K562 (cell line): ENCODE measurements at regions not wholly inside any gene's neighbourhood (a gene's known extent, or its start where the extent isn't known, plus 50 kb on each side); places are given as distances from the start of the nearest gene placed in this dataset.

Experiments
- ATAC-seq: fragments of 200-7000 bp; cut with Tn5 transposase; 3 replicates; pipeline ENCODE4 v1.9.1; 2020; ENCODE audit warnings: moderate library complexity
- BruUV-seq: library from RNA; stranded (reverse); fragments of 400-500 nt; replicated peaks from 2 replicates; lab custom pipeline; 2021; lab: Mats Ljungman, UMichigan
- CTCF ChIA-PET: fragments of 300-600 bp; formaldehyde crosslinking; extraction: SDS; loops from one replicate; lab custom pipeline; 2021; ENCODE audit warnings: low intra/inter-chr PET ratio; lab: Yijun Ruan, JAX
- POLR2A ChIA-PET: fragments of 300-600, 350-650 bp; sonication (Branson Sonifier 250); formaldehyde crosslinking; extraction: SDS; loops from one replicate; lab custom pipeline; 2021; ENCODE audit warnings: antibody characterized with exemption, inconsistent platforms; lab: Yijun Ruan, JAX
- DNase-seq, 4 experiments: peaks; one replicate each; pipeline versions ENCODE4 v3.0.0 to v3.0.0-alpha.2; 2011 to 2018; ENCODE audit warnings: low spot score in 3 of 4, mixed read lengths in 3 of 4; ENCODE audit errors: extremely low read depth in 1 of 4
- FAIRE-seq: peaks from 2 replicates; lab custom pipeline; 2011; peaks lifted over from hg19 to GRCh38; lab: Jason Lieb, UNC
- H2AFZ ChIP-seq: 2 replicates; pipeline ENCODE4 v1.6.0; 2011; ENCODE audit warnings: low read depth, low read length, control low read depth, inconsistent platforms
- H3K27ac ChIP-seq: fragments of 200-600 bp; 3 replicates; pipeline ENCODE4 v1.8.0; 2011; ENCODE audit warnings: low read depth, mild to moderate bottlenecking, control low read depth, inconsistent platforms, low read length, moderate library complexity, mixed read lengths; ENCODE audit errors: extremely low read depth
- H3K27me3 ChIP-seq, 2 experiments: fragments of 300-600 bp in 1 of 2; 2 replicates in 1 of 2; 3 replicates in 1 of 2; pipeline versions ENCODE4 v1.6.0 to v1.8.0; 2011; ENCODE audit warnings: inconsistent platforms in 2 of 2, low read length in 2 of 2, mild to moderate bottlenecking in 1 of 2, mixed read lengths in 1 of 2, moderate library complexity in 1 of 2; ENCODE audit not compliant: control insufficient read depth in 2 of 2, insufficient read depth in 2 of 2
- H3K36me3 ChIP-seq: fragments of 300-600 bp; 3 replicates; pipeline ENCODE4 v1.8.0; 2011; ENCODE audit warnings: mild to moderate bottlenecking, low read length, inconsistent platforms; ENCODE audit not compliant: control insufficient read depth, insufficient read depth
- H3K4me1 ChIP-seq, 2 experiments: fragments of 200-600 bp in 1 of 2; replicated peaks in 1 of 2; 2 replicates in 1 of 2; 3 replicates in 1 of 2; pipeline versions ENCODE4 v1.5.1 to v1.8.0; 2011; ENCODE audit warnings: inconsistent platforms in 2 of 2, low read length in 2 of 2, mild to moderate bottlenecking in 1 of 2, mixed read lengths in 1 of 2, moderate library complexity in 1 of 2; ENCODE audit not compliant: control insufficient read depth in 2 of 2, insufficient read depth in 2 of 2
- H3K4me2 ChIP-seq: 2 replicates; pipeline ENCODE4 v1.6.1; 2011; ENCODE audit warnings: low read length, control low read depth, inconsistent platforms, mixed read lengths; ENCODE audit not compliant: insufficient read depth
- H3K4me3 ChIP-seq: fragments of 200-600 bp; sonication (generic), shearing (Covaris generic); 2 replicates; pipeline ENCODE4 v1.5.1; 2016; ENCODE audit warnings: control low read depth, inconsistent platforms
- H3K79me2 ChIP-seq: fragments of 200-600 bp; 3 replicates; pipeline ENCODE4 v1.8.0; 2011; ENCODE audit warnings: low read length, inconsistent platforms; ENCODE audit not compliant: control insufficient read depth, insufficient read depth
- H3K9ac ChIP-seq, 2 experiments: 2 replicates each; pipeline versions ENCODE4 v1.6.0 to v1.6.1; 2011; ENCODE audit warnings: low read depth in 2 of 2, low read length in 2 of 2, control low read depth in 1 of 2, inconsistent platforms in 1 of 2, mild to moderate bottlenecking in 1 of 2, mixed read lengths in 1 of 2; ENCODE audit not compliant: insufficient read depth in 1 of 2
- H3K9me1 ChIP-seq: one replicate; pipeline ENCODE4 v1.6.0; 2011; ENCODE audit warnings: inconsistent platforms, mild to moderate bottlenecking, low read length, moderate library complexity; ENCODE audit not compliant: control insufficient read depth, insufficient read depth
- H3K9me3 ChIP-seq: replicated peaks from 2 replicates; pipeline ENCODE4 v1.5.1; 2011; ENCODE audit warnings: low read depth, low read length, inconsistent platforms; ENCODE audit not compliant: control insufficient read depth, insufficient read depth
- H4K20me1 ChIP-seq: replicated peaks from 2 replicates; pipeline ENCODE4 v1.6.1; 2011; ENCODE audit warnings: low read length, inconsistent platforms, mixed read lengths; ENCODE audit not compliant: control insufficient read depth, insufficient read depth
- AFF4 ChIP-seq: sonication (generic); formaldehyde crosslinking; IDR thresholded peaks from 2 replicates; pipeline ENCODE4 v1.8.0; 2023; ENCODE audit warnings: mild to moderate bottlenecking, missing genetic modification reagents
- BACH1 ChIP-seq: fragments of 200-800 bp; sonication (Bioruptor generic); IDR thresholded peaks from 2 replicates; pipeline ENCODE4 v1.6.1; 2016; ENCODE audit warnings: missing genetic modification characterization, missing compliant biosample characterization
- DNMT1 ChIP-seq: fragments of 450-650 bp; IDR thresholded peaks from 2 replicates; pipeline ENCODE4 v1.6.1; 2016; ENCODE audit warnings: antibody characterized with exemption, mild to moderate bottlenecking
- JUN ChIP-seq, 2 experiments: sonication (generic) in 1 of 2; formaldehyde crosslinking in 1 of 2; IDR thresholded peaks; 2 replicates each; pipeline versions ENCODE4 v1.6.1 to v1.8.0; 2012 to 2022; ENCODE audit warnings: borderline replicate concordance in 2 of 2, mild to moderate bottlenecking in 2 of 2, improper control_type of control experiment in 1 of 2, low read depth in 1 of 2, low read length in 1 of 2, missing genetic modification reagents in 1 of 2
- MCM5 ChIP-seq: fragments of 450-650 bp; IDR thresholded peaks from 2 replicates; pipeline ENCODE4 v1.6.1; 2016; ENCODE audit warnings: low read depth
- MED1 ChIP-seq: sonication (generic); formaldehyde crosslinking; IDR thresholded peaks from 2 replicates; pipeline ENCODE4 v1.8.1; 2023; ENCODE audit warnings: missing genetic modification reagents, borderline replicate concordance
- NBN ChIP-seq: fragments of 450-650 bp; IDR thresholded peaks from 2 replicates; pipeline ENCODE4 v1.6.1; 2016; ENCODE audit warnings: low read depth, mild to moderate bottlenecking
- PHB ChIP-seq: fragments of 250-450 bp; sonication (Bioruptor Pico); IDR thresholded peaks from 2 replicates; pipeline ENCODE4 v1.5.0; 2021
- RBM14 ChIP-seq: fragments of 200-400 bp; formaldehyde crosslinking; IDR thresholded peaks from 2 replicates; pipeline ENCODE4 v1.6.1; 2018; ENCODE audit warnings: low read depth, mild to moderate bottlenecking, low read length, moderate library complexity, borderline replicate concordance; ENCODE audit not compliant: insufficient read depth
- TAF1 ChIP-seq: IDR thresholded peaks from 2 replicates; pipeline ENCODE4 v1.6.1; 2011; ENCODE audit warnings: mild to moderate bottlenecking, low read length, moderate library complexity; ENCODE audit not compliant: insufficient read depth, control insufficient read depth, severe bottlenecking; ENCODE audit errors: extremely low read depth
- ZBTB43 ChIP-seq: sonication (generic); formaldehyde crosslinking; IDR thresholded peaks from 2 replicates; pipeline ENCODE4 v1.8.0; 2023; ENCODE audit warnings: mild to moderate bottlenecking, missing genetic modification reagents
- ZFPM2 ChIP-seq: fragments of 250-450 bp; sonication (Bioruptor Pico); IDR thresholded peaks from 2 replicates; pipeline ENCODE4 v1.5.1; 2022; ENCODE audit warnings: mild to moderate bottlenecking
- ZNF311 ChIP-seq: fragments of 250-450 bp; sonication (Bioruptor Pico); IDR thresholded peaks from 2 replicates; pipeline ENCODE4 v1.4.0; 2020; ENCODE audit warnings: mild to moderate bottlenecking, moderate library complexity
- ZNF395 ChIP-seq: fragments of 200-800 bp; sonication (Bioruptor generic); IDR thresholded peaks from 2 replicates; pipeline ENCODE4 v1.6.1; 2017; ENCODE audit warnings: missing genetic modification characterization, missing compliant biosample characterization
- ZNF507 ChIP-seq: conservative IDR thresholded peaks from 2 replicates; pipeline ENCODE4 v1.6.1; 2017; ENCODE audit warnings: missing genetic modification characterization, missing compliant biosample characterization
- ZNF584 ChIP-seq: fragments of 200-800 bp; sonication (Bioruptor generic); IDR thresholded peaks from 2 replicates; pipeline ENCODE4 v1.6.1; 2016; ENCODE audit warnings: low read depth, mild to moderate bottlenecking, missing genetic modification characterization, missing compliant biosample characterization
- WGBS: fragments of 100-300 bp; shearing (Covaris generic); methylation state at CpG from one replicate; pipeline ENCODE4 v1.1.6; 2016; ENCODE audit warnings: low coverage, mixed read lengths; ENCODE audit not compliant: insufficient coverage; ENCODE audit errors: missing lambda C conversion rate; 5-methylcytosine and 5-hydroxymethylcytosine counted together
- in situ Hi-C: fragments of 300-500 bp; cut with MboI; formaldehyde crosslinking; loops from 4 replicates; pipeline ENCODE4 v1.15.0; 2018; ENCODE audit warnings: inconsistent platforms, mixed read lengths
- intact Hi-C: fragments of 100-400 bp; cut with micrococcal nuclease; formaldehyde crosslinking; loops from 2 replicates; pipeline ENCODE4 v1.14.2; 2022

- TF ChIP-seq ZNF507 (tag) (no peak), ZNF311 (CRISPR knock-in tag) (no peak), MCM5 (no peak)
These were observed 83.1 kb upstream of the SGIP1 start (continued) for GRCh38 chr1:66450847-66451246.

- no peaks in the 10 kb centered on the region for H3K36me3 ChIP-seq
- no peaks in the 10 kb centered on the region for H3K9me3 ChIP-seq
- in situ Hi-C loops, result loop anchor here (25.0 kb wide), 1 partner anchor 490 kb away; no protein-coding TSS in a partner anchor
- no peaks in the 10 kb centered on the region for H3K4me1 ChIP-seq
- no peak overlapping the region for H2AFZ ChIP-seq
- H3K27me3 ChIP-seq, result no peaks in the 10 kb centered on the region; a peak in 1 of 5 replicates
- FAIRE-seq (no peak), ATAC-seq (no peak), DNase-seq (no peak)
- no peaks in the 10 kb centered on the region for H3K79me2 ChIP-seq
- H3K9me1 ChIP-seq, result no peaks in the 10 kb centered on the region
- BruUV-seq, result no TSS peak
- H3K4me3 ChIP-seq, result no peak overlapping the region
- H4K20me1 ChIP-seq, result no peaks in the 10 kb centered on the region
- intact Hi-C loops, result no loop called here
- 0% methylated on average over 1 of the region's 1 CpG for WGBS
- no peak overlapping the region for H3K27ac ChIP-seq
- POLR2A ChIA-PET, result no interaction called here
- H3K9ac ChIP-seq, result no peak overlapping the region
- CTCF ChIA-PET, result no interaction called here
- no peak overlapping the region for H3K4me2 ChIP-seq
- TF ChIP-seq ZBTB43 (CRISPR knock-in tag), result no peak
- TF ChIP-seq JUN (IDR thresholded peaks at IDR 0.05; ENCODE audit: borderline replicate concordance, low read depth, low read length), result no peak
- TF ChIP-seq JUN (CRISPR knock-in tag; IDR thresholded peaks at IDR 0.05; ENCODE audit: borderline replicate concordance), result no peak
- TF ChIP-seq NBN, result no peak
- no peak for TF ChIP-seq BACH1
- no peak for TF ChIP-seq TAF1
- TF ChIP-seq RBM14, result no peak
- no peak for TF ChIP-seq AFF4 (CRISPR knock-in tag)
- no peak for TF ChIP-seq PHB
- TF ChIP-seq ZNF584 (CRISPR knock-in tag), result no peak
- no peak for TF ChIP-seq ZFPM2 (CRISPR knock-in tag)
- TF ChIP-seq MED1 (CRISPR knock-in tag), result no peak
- no peak for TF ChIP-seq DNMT1
- TF ChIP-seq ZNF395, result no peak
These were observed 81.8 kb upstream of the SGIP1 start for GRCh38 chr1:66452162-66452561.
